ENCODE measurements at regions not wholly inside any gene's neighbourhood (a gene's known extent, or its start where the extent isn't known, plus 50 kb on each side); places are given as distances from the start of the nearest gene placed in this dataset.

- in situ Hi-C loops (cut with MboI) (no loop called here), intact Hi-C loops (cut with micrococcal nuclease) (no loop called here)
- H2AFZ ChIP-seq (ENCODE audit: low read depth, low read length) = no peak overlapping the region
- DNase-seq (ENCODE audit: extremely low read depth in 1 of 4, low spot score in 3 of 4) (no peak), ATAC-seq (no peak), FAIRE-seq (no peak)
- H3K79me2 ChIP-seq (ENCODE audit: control insufficient read depth, insufficient read depth, low read length) = no peaks in the 10 kb centered on the region
- no peaks in the 10 kb centered on the region for H3K9me3 ChIP-seq (replicated peaks; ENCODE audit: control insufficient read depth, insufficient read depth, low read depth, low read length)
- peaks cover 20 to 36% of the 10 kb centered on the region in 2 experiments; a peak in 4 of 5 replicates for H3K27me3 ChIP-seq (ENCODE audit: control insufficient read depth in 2 of 2, insufficient read depth in 2 of 2, low read length in 2 of 2)
- no peaks in the 10 kb centered on the region for H3K4me1 ChIP-seq (replicated peaks in 1 of 2; ENCODE audit: control insufficient read depth in 2 of 2, insufficient read depth in 2 of 2, low read length in 2 of 2)
- WGBS (ENCODE audit: insufficient coverage, low coverage, missing lambda C conversion rate) = under 1% methylated on average over 16 of the region's 16 CpGs
- no peaks in the 10 kb centered on the region for H3K9me1 ChIP-seq (ENCODE audit: control insufficient read depth, insufficient read depth, low read length)
- H4K20me1 ChIP-seq (replicated peaks; ENCODE audit: control insufficient read depth, insufficient read depth, low read length) = no peaks in the 10 kb centered on the region
- CTCF ChIA-PET (ENCODE audit: low intra/inter-chr PET ratio) = no interaction called here
- H3K27ac ChIP-seq (ENCODE audit: extremely low read depth, low read depth, low read length) = no peak overlapping the region
- POLR2A ChIA-PET = interaction anchor here (0.6 kb wide), 1 partner anchor 89 kb away, joined by 3 read pairs; no protein-coding TSS in a partner anchor
- no TSS peak for BruUV-seq (replicated peaks)
- no peak overlapping the region for H3K4me3 ChIP-seq
- no peaks in the 10 kb centered on the region for H3K36me3 ChIP-seq (ENCODE audit: control insufficient read depth, insufficient read depth, low read length)
- H3K4me2 ChIP-seq (ENCODE audit: insufficient read depth, low read length) = no peak overlapping the region
- no peak overlapping the region for H3K9ac ChIP-seq (ENCODE audit: insufficient read depth in 1 of 2, low read depth in 2 of 2, low read length in 2 of 2)
- TF ChIP-seq SRSF7 (optimal IDR thresholded peaks at IDR 0.05; ENCODE audit: low read depth, low read length) (no peak), NR2C2 (CRISPR knock-in tag; IDR thresholded peaks at IDR 0.05) (no peak), NR2C2 (tag; IDR thresholded peaks at IDR 0.05) (no peak), SMARCA4 (IDR thresholded peaks at IDR 0.05) (no peak), ZNF384 (IDR thresholded peaks at IDR 0.05; ENCODE audit: low read depth, low read length) (no peak), SRF (CRISPR knock-in tag; IDR thresholded peaks at IDR 0.05) (no peak), ATF4 (CRISPR knock-in tag; IDR thresholded peaks at IDR 0.05) (no peak), NCOA6 (IDR thresholded peaks at IDR 0.05) (no peak), KAT2B (IDR thresholded peaks at IDR 0.05; ENCODE audit: low read depth, low read length) (no peak), THAP7 (CRISPR knock-in tag; IDR thresholded peaks at IDR 0.05) (no peak), SAFB2 (IDR thresholded peaks at IDR 0.05; ENCODE audit: borderline replicate concordance, low read depth, low read length, severe bottlenecking) (no peak), TEAD2 (tag; IDR thresholded peaks at IDR 0.05) (no peak), SIX5 (IDR thresholded peaks at IDR 0.05; ENCODE audit: borderline replicate concordance in 1 of 2, insufficient read depth in 1 of 2, low read depth in 1 of 2, low read length in 2 of 2) (no peak), CEBPG (CRISPR knock-in tag; IDR thresholded peaks at IDR 0.05) (no peak), CEBPG (tag; conservative IDR thresholded peaks at IDR 0.05 in 1 of 2, IDR thresholded peaks at IDR 0.05 in 1 of 2) (no peak)
- TF ChIP-seq, protein P1, sequence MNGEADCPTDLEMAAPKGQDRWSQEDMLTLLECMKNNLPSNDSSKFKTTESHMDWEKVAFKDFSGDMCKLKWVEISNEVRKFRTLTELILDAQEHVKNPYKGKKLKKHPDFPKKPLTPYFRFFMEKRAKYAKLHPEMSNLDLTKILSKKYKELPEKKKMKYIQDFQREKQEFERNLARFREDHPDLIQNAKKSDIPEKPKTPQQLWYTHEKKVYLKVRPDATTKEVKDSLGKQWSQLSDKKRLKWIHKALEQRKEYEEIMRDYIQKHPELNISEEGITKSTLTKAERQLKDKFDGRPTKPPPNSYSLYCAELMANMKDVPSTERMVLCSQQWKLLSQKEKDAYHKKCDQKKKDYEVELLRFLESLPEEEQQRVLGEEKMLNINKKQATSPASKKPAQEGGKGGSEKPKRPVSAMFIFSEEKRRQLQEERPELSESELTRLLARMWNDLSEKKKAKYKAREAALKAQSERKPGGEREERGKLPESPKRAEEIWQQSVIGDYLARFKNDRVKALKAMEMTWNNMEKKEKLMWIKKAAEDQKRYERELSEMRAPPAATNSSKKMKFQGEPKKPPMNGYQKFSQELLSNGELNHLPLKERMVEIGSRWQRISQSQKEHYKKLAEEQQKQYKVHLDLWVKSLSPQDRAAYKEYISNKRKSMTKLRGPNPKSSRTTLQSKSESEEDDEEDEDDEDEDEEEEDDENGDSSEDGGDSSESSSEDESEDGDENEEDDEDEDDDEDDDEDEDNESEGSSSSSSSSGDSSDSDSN (IDR thresholded peaks at IDR 0.05; ENCODE audit: borderline replicate concordance in 1 of 2, low read depth in 2 of 2, low read length in 2 of 2) = no peak
- TF ChIP-seq, protein P2, sequence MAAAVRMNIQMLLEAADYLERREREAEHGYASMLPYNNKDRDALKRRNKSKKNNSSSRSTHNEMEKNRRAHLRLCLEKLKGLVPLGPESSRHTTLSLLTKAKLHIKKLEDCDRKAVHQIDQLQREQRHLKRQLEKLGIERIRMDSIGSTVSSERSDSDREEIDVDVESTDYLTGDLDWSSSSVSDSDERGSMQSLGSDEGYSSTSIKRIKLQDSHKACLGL (CRISPR knock-in tag; IDR thresholded peaks at IDR 0.05; ENCODE audit: borderline replicate concordance, poor library complexity, severe bottlenecking) = no peak
- TF ChIP-seq, protein P3, sequence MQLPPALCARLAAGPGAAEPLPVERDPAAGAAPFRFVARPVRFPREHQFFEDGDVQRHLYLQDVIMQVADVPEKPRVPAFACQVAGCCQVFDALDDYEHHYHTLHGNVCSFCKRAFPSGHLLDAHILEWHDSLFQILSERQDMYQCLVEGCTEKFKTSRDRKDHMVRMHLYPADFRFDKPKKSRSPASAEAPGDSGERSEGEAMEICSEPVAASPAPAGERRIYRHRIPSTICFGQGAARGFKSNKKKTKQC (CRISPR knock-in tag; IDR thresholded peaks at IDR 0.05) = no peak
These were observed 350.7 kb upstream of the MYT1L start for GRCh38 chr2:2681711-2682251.

All from K562 (cell line).